GM12891 (cell line): ENCODE measurements at regions not wholly inside any gene's neighbourhood (a gene's known extent, or its start where the extent isn't known, plus 50 kb on each side); places are given as distances from the start of the nearest gene placed in this dataset.

ENCODE experiments used
- PAX5 ChIP-seq: IDR thresholded peaks from 2 replicates; pipeline ENCODE4 v1.6.1; 2011; ENCODE audit warnings: low read length, moderate library complexity, mild to moderate bottlenecking; ENCODE audit not compliant: insufficient read depth, severe bottlenecking
- POLR2A ChIP-seq: IDR thresholded peaks from 2 replicates; pipeline ENCODE4 v1.6.1; 2011; ENCODE audit warnings: low read depth, low read length, control low read depth
- POLR2AphosphoS5 ChIP-seq: IDR thresholded peaks from 2 replicates; pipeline ENCODE4 v1.6.1; 2011; ENCODE audit warnings: low read depth, low read length, control low read depth
- POU2F2 ChIP-seq: IDR thresholded peaks from 2 replicates; pipeline ENCODE4 v1.6.1; 2011; ENCODE audit warnings: low read depth, mild to moderate bottlenecking, control low read depth, low read length, moderate library complexity
- SPI1 ChIP-seq: IDR thresholded peaks from 2 replicates; pipeline ENCODE4 v1.6.1; 2011; ENCODE audit warnings: low read depth, low read length, control low read depth
- TAF1 ChIP-seq: IDR thresholded peaks from 2 replicates; pipeline ENCODE4 v1.6.1; 2011; ENCODE audit warnings: low read depth, low read length, control low read depth

- TF ChIP-seq POLR2AphosphoS5 (no peak), POLR2A (no peak), TAF1 (no peak), SPI1 (no peak), POU2F2 (no peak), PAX5 (no peak)
Measured at GRCh38 chr6:93663111-93663510, 243.8 kb upstream of the EPHA7 start.
